IMR-90 (cell line): ENCODE measurements at regions not wholly inside any gene's neighbourhood (a gene's known extent, or its start where the extent isn't known, plus 50 kb on each side); places are given as distances from the start of the nearest gene placed in this dataset.

Source experiments
- ATAC-seq: fragments of 200-7000 bp; cut with Tn5 transposase; 2 replicates; pipeline ENCODE4 v1.9.1; 2020; ENCODE audit warnings: low read depth, mild to moderate bottlenecking, moderate library complexity
- BruUV-seq: library from RNA; stranded (reverse); fragments of 400-500 nt; replicated peaks from 2 replicates; lab custom pipeline; 2021; lab: Mats Ljungman, UMichigan
- CTCF ChIA-PET: fragments of 300-600 bp; formaldehyde crosslinking; extraction: SDS; loops from one replicate; lab custom pipeline; 2021; ENCODE audit warnings: antibody characterized with exemption; lab: Yijun Ruan, JAX
- POLR2A ChIA-PET: fragments of 300-600 bp; sonication (Branson Sonifier 250); formaldehyde crosslinking; loops from one replicate; lab custom pipeline; 2022; ENCODE audit warnings: antibody characterized with exemption; ENCODE audit not compliant: unreplicated experiment; lab: Charles Lee
- DNase-seq: peaks from one replicate; pipeline ENCODE4 v3.0.0; 2013
- H2AFZ ChIP-seq: replicated peaks from 2 replicates; pipeline ENCODE3; 2013; ENCODE audit warnings: low read length, mild to moderate bottlenecking; ENCODE audit not compliant: poor library complexity
- H2AK5ac ChIP-seq: 2 replicates; pipeline ENCODE4 v1.6.1; 2013; ENCODE audit warnings: low read depth, low read length, inconsistent platforms
- H2AK9ac ChIP-seq: replicated peaks from 2 replicates; pipeline ENCODE3; 2013; ENCODE audit warnings: mild to moderate bottlenecking, low read depth, low read length, moderate library complexity; ENCODE audit not compliant: poor library complexity
- H2BK120ac ChIP-seq: 2 replicates; pipeline ENCODE4 v1.6.1; 2013; ENCODE audit warnings: low read depth, low read length, inconsistent platforms
- H2BK15ac ChIP-seq: 3 replicates; pipeline ENCODE4 v1.6.1; 2013; ENCODE audit warnings: low read depth, low read length, inconsistent platforms
- H2BK20ac ChIP-seq: 2 replicates; pipeline ENCODE4 v1.6.1; 2013; ENCODE audit warnings: low read depth, mild to moderate bottlenecking, inconsistent platforms, low read length, moderate library complexity
- H2BK5ac ChIP-seq: 2 replicates; pipeline ENCODE4 v1.6.1; 2013; ENCODE audit warnings: mild to moderate bottlenecking, low read depth, low read length, inconsistent platforms; ENCODE audit not compliant: poor library complexity, severe bottlenecking
- H3K14ac ChIP-seq: replicated peaks from 2 replicates; pipeline ENCODE4 v1.6.1; 2013; ENCODE audit warnings: low read depth, low read length, inconsistent platforms
- H3K18ac ChIP-seq: 2 replicates; pipeline ENCODE4 v1.6.1; 2013; ENCODE audit warnings: low read depth, low read length, control low read depth
- H3K23ac ChIP-seq: 2 replicates; pipeline ENCODE4 v1.6.1; 2013; ENCODE audit warnings: low read depth, low read length, inconsistent platforms
- H3K27ac ChIP-seq: 2 replicates; pipeline ENCODE4 v1.5.1; 2013; ENCODE audit warnings: mild to moderate bottlenecking, control low read depth, low read length; ENCODE audit not compliant: insufficient read depth
- H3K27me3 ChIP-seq: 2 replicates; pipeline ENCODE4 v1.6.1; 2013; ENCODE audit warnings: low read length; ENCODE audit not compliant: control insufficient read depth, insufficient read depth
- H3K36me3 ChIP-seq: 2 replicates; pipeline ENCODE4 v1.6.1; 2013; ENCODE audit warnings: low read length, mixed read lengths; ENCODE audit not compliant: control insufficient read depth, insufficient read depth
- H3K4ac ChIP-seq: 2 replicates; pipeline ENCODE4 v1.6.1; 2013; ENCODE audit warnings: low read depth, low read length, inconsistent platforms
- H3K4me1 ChIP-seq: 2 replicates; pipeline ENCODE4 v1.6.1; 2013; ENCODE audit warnings: low read length, mixed read lengths; ENCODE audit not compliant: control insufficient read depth, insufficient read depth
- H3K4me2 ChIP-seq: 2 replicates; pipeline ENCODE4 v1.6.1; 2013; ENCODE audit warnings: low read depth, mild to moderate bottlenecking, control low read depth, low read length, moderate library complexity
- H3K4me3 ChIP-seq: 2 replicates; pipeline ENCODE4 v1.5.1; 2013; ENCODE audit warnings: low read depth, mild to moderate bottlenecking, control low read depth, low read length, moderate library complexity; ENCODE audit not compliant: insufficient read depth
- H3K56ac ChIP-seq: 2 replicates; pipeline ENCODE4 v1.6.1; 2013; ENCODE audit warnings: low read length, inconsistent platforms; ENCODE audit not compliant: insufficient read depth; ENCODE audit errors: extremely low read depth
- H3K79me1 ChIP-seq, 2 experiments: 2 replicates each; pipeline ENCODE4 v1.6.1; 2013; ENCODE audit warnings: low read length in 2 of 2, inconsistent platforms in 1 of 2, low read depth in 1 of 2
- H3K9ac ChIP-seq: 2 replicates; pipeline ENCODE4 v1.6.1; 2013; ENCODE audit warnings: low read depth, low read length, control low read depth
- H3K9me1 ChIP-seq: 2 replicates; pipeline ENCODE4 v1.6.1; 2013; ENCODE audit warnings: low read length, inconsistent platforms; ENCODE audit not compliant: insufficient read depth
- H3K9me3 ChIP-seq: 2 replicates; pipeline ENCODE4 v1.6.1; 2013; ENCODE audit warnings: low read length; ENCODE audit not compliant: control insufficient read depth, insufficient read depth
- H4K20me1 ChIP-seq: 2 replicates; pipeline ENCODE4 v1.6.1; 2013; ENCODE audit warnings: low read length, inconsistent platforms; ENCODE audit not compliant: insufficient read depth
- H4K5ac ChIP-seq: 2 replicates; pipeline ENCODE4 v1.6.1; 2013; ENCODE audit warnings: mild to moderate bottlenecking, low read depth, low read length, control low read depth
- H4K8ac ChIP-seq, 2 experiments: 2 replicates each; pipeline ENCODE4 v1.6.1; 2013; ENCODE audit warnings: low read depth in 2 of 2, low read length in 2 of 2, control low read depth in 1 of 2, inconsistent platforms in 1 of 2
- H4K91ac ChIP-seq: 2 replicates; pipeline ENCODE4 v1.6.1; 2013; ENCODE audit warnings: low read depth, low read length, inconsistent platforms; ENCODE audit not compliant: insufficient read depth
- BHLHE40 ChIP-seq: fragments of 150-350 bp; IDR thresholded peaks from 2 replicates; pipeline ENCODE4 v1.6.1; 2016; ENCODE audit warnings: mild to moderate bottlenecking, low read depth, low read length
- CEBPB ChIP-seq: IDR thresholded peaks from 2 replicates; pipeline ENCODE4 v1.6.1; 2012; ENCODE audit warnings: low read depth, low read length, improper control_type of control experiment
- FOS ChIP-seq: fragments of 150-350 bp; IDR thresholded peaks from 2 replicates; pipeline ENCODE4 v1.6.1; 2016; ENCODE audit warnings: low read depth, low read length
- NFE2L2 ChIP-seq: fragments of 150-350 bp; IDR thresholded peaks from 2 replicates; pipeline ENCODE4 v1.6.1; 2016; ENCODE audit warnings: low read depth, mild to moderate bottlenecking, low read length
- RAD21 ChIP-seq: IDR thresholded peaks from 2 replicates; pipeline ENCODE4 v1.6.1; 2012; ENCODE audit warnings: low read length, improper control_type of control experiment
- WGBS, 2 experiments: methylation state at CpG; one replicate each; pipeline versions ENCODE4 v1.1.5 to v1.1.7; 2013; ENCODE audit warnings: missing lambda C conversion rate in 2 of 2; ENCODE audit not compliant: insufficient read length in 1 of 2; ENCODE audit errors: extremely low coverage in 2 of 2; 5-methylcytosine and 5-hydroxymethylcytosine counted together
- dilution Hi-C: fragments of 300-500 bp; cut with HindIII; formaldehyde crosslinking; loops from one replicate; pipeline ENCODE4 v1.14.3; 2018; ENCODE audit warnings: low sequenced_read_pairs; ENCODE audit not compliant: unreplicated experiment
- in situ Hi-C: fragments of 300-500 bp; cut with MboI; formaldehyde crosslinking; loops from 3 replicates; pipeline ENCODE4 v1.14.3; 2019; ENCODE audit warnings: low sequenced_read_pairs, inconsistent platforms, mixed read lengths
- intact Hi-C: fragments of 100-400 bp; cut with micrococcal nuclease; formaldehyde crosslinking; loops from 2 replicates; pipeline ENCODE4 v1.10.0; 2022
- TF ChIP-seq, protein P1 (sequence below): conservative IDR thresholded peaks from 2 replicates; pipeline ENCODE4 v1.5.1; 2012; ENCODE audit warnings: mild to moderate bottlenecking, low read depth, low read length, improper control_type of control experiment
- TF ChIP-seq, protein P2 (sequence below): fragments of 150-350 bp; IDR thresholded peaks from 2 replicates; pipeline ENCODE4 v1.6.1; 2016; ENCODE audit warnings: low read depth, mild to moderate bottlenecking, low read length, moderate library complexity, borderline replicate concordance

DNA sequence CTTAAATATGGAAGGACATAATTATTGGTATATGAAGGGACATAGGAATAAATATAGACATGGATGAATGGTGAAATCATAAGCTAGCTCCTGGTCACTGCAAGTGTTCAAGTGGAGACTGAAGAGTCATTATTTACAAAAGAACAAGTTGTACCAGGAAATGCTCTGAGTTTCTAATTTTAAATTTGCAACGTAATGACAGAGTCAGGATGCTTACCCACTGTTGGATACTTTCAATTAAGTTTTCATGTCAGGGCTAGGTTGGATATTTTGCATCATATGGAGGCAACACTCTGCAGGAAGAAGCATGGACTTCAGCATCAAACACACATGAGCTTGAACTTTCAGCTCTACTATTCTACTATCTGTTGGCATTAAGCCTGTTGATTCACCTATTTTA is 499.6 kb upstream of the C1orf87 start:
- TF ChIP-seq, protein P1, sequence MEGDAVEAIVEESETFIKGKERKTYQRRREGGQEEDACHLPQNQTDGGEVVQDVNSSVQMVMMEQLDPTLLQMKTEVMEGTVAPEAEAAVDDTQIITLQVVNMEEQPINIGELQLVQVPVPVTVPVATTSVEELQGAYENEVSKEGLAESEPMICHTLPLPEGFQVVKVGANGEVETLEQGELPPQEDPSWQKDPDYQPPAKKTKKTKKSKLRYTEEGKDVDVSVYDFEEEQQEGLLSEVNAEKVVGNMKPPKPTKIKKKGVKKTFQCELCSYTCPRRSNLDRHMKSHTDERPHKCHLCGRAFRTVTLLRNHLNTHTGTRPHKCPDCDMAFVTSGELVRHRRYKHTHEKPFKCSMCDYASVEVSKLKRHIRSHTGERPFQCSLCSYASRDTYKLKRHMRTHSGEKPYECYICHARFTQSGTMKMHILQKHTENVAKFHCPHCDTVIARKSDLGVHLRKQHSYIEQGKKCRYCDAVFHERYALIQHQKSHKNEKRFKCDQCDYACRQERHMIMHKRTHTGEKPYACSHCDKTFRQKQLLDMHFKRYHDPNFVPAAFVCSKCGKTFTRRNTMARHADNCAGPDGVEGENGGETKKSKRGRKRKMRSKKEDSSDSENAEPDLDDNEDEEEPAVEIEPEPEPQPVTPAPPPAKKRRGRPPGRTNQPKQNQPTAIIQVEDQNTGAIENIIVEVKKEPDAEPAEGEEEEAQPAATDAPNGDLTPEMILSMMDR: no peak
- TF ChIP-seq, protein P2, sequence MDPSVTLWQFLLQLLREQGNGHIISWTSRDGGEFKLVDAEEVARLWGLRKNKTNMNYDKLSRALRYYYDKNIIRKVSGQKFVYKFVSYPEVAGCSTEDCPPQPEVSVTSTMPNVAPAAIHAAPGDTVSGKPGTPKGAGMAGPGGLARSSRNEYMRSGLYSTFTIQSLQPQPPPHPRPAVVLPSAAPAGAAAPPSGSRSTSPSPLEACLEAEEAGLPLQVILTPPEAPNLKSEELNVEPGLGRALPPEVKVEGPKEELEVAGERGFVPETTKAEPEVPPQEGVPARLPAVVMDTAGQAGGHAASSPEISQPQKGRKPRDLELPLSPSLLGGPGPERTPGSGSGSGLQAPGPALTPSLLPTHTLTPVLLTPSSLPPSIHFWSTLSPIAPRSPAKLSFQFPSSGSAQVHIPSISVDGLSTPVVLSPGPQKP: no peak
- no peak for TF ChIP-seq NFE2L2
- TF ChIP-seq BHLHE40: no peak
- no peak for TF ChIP-seq FOS
- TF ChIP-seq RAD21: no peak
- no peak for TF ChIP-seq CEBPB
- Histone ChIP-seq H3K36me3 (no peaks in the 10 kb centered on the region), H4K91ac (no peak overlapping the region), H3K9me1 (no peaks in the 10 kb centered on the region), H4K8ac (no peak overlapping the region), H3K4me1 (no peaks in the 10 kb centered on the region), H3K9ac (no peak overlapping the region), H3K9me3 (peaks cover 7% of the 10 kb centered on the region), H2BK120ac (no peak overlapping the region), H3K14ac (no peak overlapping the region), H4K5ac (no peak overlapping the region), H3K79me1 (no peaks in the 10 kb centered on the region), H2AK5ac (no peak overlapping the region), H3K4ac (no peak overlapping the region), H2BK15ac (no peak overlapping the region), H3K27ac (no peak overlapping the region), H3K27me3 (no peaks in the 10 kb centered on the region), H4K20me1 (no peaks in the 10 kb centered on the region), H2AK9ac (no peak overlapping the region), H3K18ac (no peak overlapping the region), H2BK20ac (no peak overlapping the region), H2AFZ (no peak overlapping the region), H3K23ac (no peak overlapping the region), H3K4me3 (no peak overlapping the region), H3K56ac (no peak overlapping the region), H3K4me2 (no peak overlapping the region), H2BK5ac (no peak overlapping the region)
- DNase-seq (no peak), ATAC-seq (no peak)
- POLR2A ChIA-PET: no interaction called here
- no TSS peak for BruUV-seq
- in situ Hi-C loops (no loop called here), intact Hi-C loops (no loop called here), dilution Hi-C loops (no loop called here)
- no CpG with 5 or more reads among the region's 1 CpG for WGBS, 2 experiments
- CTCF ChIA-PET: interaction anchor here (0.7 kb wide), 1 partner anchor 793 kb away, joined by 8 read pairs; no protein-coding TSS in a partner anchor
